HL-60 (cell line): ENCODE measurements at regions not wholly inside any gene's neighbourhood (a gene's known extent, or its start where the extent isn't known, plus 50 kb on each side); places are given as distances from the start of the nearest gene placed in this dataset.

Experiments used
- CTCF ChIP-seq: IDR thresholded peaks from one replicate; pipeline ENCODE4 v1.5.1; 2011; ENCODE audit warnings: low read length, control low read depth, inconsistent platforms; ENCODE audit not compliant: insufficient read depth
- GABPA ChIP-seq: IDR thresholded peaks from 2 replicates; pipeline ENCODE4 v1.6.1; 2012; ENCODE audit warnings: low read depth
- POLR2AphosphoS5 ChIP-seq: IDR thresholded peaks from 2 replicates; pipeline ENCODE4 v1.6.1; 2012; ENCODE audit warnings: low read depth
- REST ChIP-seq: IDR thresholded peaks from 2 replicates; pipeline ENCODE4 v1.6.1; 2012; ENCODE audit warnings: low read depth; ENCODE audit not compliant: insufficient replicate concordance
- SPI1 ChIP-seq: IDR thresholded peaks from 2 replicates; pipeline ENCODE4 v1.6.1; 2012; ENCODE audit warnings: low read depth, mild to moderate bottlenecking, borderline replicate concordance

GRCh38 chr11:127564810-127565209 lies 564.2 kb upstream of the KIRREL3 start:
- TF ChIP-seq POLR2AphosphoS5: no peak
- TF ChIP-seq CTCF: no peak
- no peak for TF ChIP-seq GABPA
- TF ChIP-seq REST: no peak
- TF ChIP-seq SPI1: no peak
